ENCODE measurements at regions not wholly inside any gene's neighbourhood (a gene's known extent, or its start where the extent isn't known, plus 50 kb on each side); places are given as distances from the start of the nearest gene placed in this dataset.
"Not testable (repeated sequence)": the region's sequence is repeated elsewhere in the genome, so short reads cannot be mapped to it uniquely, and the experiment has no call there.

DNA sequence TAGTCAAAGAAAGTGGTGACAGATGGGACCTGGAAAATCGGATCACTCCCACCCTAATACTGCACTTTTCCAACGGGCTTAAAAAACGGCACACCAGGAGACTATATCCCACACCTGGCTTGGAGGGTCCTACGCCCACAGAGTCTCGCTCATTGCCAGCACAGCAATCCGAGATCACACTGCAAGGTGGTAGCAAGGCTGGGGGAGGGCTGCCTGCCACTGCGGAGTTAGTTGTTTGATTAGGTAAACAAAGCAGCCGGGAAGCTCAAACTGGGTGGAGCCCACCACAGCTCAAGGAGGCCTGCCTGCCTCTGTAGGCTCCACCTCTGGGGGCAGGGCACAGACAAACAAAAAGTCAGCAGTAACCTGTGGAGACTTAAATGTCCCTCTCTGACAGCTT lies 590.0 kb upstream of the ID4 start:
- DNase-seq (ENCODE audit: low read depth in 2 of 2) = not testable (repeated sequence)

DNA sequence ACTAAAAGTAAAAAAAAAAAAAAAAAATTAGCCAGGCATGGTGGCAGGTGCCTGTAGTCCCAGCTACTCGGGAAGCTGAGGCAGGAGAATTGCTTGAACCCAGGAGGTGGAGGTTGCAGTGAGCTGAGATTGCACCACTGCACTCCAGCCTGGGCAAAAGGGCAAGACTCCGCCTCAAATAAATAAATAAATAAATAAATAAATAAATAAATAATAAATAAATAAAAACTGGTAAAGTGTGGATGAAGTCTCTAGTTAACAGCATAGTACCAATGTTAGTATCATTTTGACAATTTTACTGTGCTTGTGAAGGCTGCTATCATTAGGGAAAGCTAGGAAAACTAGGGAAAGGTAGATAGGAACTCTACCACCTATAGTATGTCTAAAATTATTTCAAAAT lies 581.0 kb upstream of the ID4 start:
- DNase-seq (ENCODE audit: low read depth in 2 of 2) = not testable (repeated sequence)

DNA sequence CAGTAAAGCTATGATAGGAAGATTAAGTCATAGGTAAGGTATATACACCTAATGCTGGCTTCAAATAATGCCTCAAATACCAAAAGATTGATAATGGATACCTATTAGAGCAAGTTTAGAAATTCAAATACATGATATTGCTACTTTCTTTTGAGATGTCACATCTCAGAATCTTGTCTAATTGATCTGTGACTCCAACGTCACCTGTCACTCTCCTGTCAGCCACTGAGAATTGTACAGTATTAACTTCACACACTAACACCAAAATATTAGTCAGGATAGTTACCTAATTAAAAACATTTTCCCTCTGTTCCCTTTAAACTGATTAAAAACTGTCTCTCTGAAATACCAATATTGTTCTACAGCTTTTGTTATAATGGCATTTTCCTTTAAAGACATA lies 575.5 kb upstream of the ID4 start:
- DNase-seq (ENCODE audit: low read depth in 2 of 2) = no peak

DNA sequence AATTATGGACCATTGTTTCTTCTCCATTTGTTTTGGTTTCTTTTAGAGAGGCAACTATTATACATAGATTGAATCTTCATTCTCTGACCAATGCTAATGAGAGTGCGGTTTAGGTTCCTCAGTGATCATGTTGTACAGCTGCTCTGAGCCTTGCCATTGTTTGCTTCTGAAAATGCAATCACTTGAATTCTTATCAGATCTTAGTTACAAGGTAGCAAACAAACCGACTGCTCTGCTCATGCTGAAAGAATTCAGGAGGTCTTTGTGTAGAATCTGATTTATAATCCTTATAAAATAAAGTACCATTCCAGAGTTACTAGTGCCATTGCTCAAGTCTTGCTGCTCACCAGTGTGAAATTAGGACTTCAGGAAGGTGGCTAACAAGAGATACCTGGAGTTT lies 569.1 kb upstream of the ID4 start:
- no peak for DNase-seq (ENCODE audit: low read depth in 2 of 2)

DNA sequence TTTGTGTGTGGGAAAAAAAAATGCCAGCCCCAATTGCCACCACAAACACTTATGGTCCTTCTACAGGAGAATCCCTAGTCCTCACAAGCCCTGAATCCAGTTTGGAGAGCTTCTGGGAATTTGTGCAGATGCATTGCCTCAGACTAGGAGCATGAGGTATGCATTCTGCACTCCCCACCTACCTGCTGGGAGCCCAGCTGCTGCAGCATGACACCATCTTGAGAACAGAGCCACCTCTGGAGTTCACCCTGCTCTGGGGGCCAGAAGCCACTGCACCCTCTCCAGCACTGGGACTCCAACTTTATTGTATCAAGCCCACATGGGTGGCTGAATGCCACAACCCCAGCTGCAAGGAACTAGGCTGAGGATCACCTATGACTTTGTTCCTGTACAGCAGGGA lies 568.5 kb upstream of the ID4 start:
- no peak for DNase-seq (ENCODE audit: low read depth in 2 of 2)

DNA sequence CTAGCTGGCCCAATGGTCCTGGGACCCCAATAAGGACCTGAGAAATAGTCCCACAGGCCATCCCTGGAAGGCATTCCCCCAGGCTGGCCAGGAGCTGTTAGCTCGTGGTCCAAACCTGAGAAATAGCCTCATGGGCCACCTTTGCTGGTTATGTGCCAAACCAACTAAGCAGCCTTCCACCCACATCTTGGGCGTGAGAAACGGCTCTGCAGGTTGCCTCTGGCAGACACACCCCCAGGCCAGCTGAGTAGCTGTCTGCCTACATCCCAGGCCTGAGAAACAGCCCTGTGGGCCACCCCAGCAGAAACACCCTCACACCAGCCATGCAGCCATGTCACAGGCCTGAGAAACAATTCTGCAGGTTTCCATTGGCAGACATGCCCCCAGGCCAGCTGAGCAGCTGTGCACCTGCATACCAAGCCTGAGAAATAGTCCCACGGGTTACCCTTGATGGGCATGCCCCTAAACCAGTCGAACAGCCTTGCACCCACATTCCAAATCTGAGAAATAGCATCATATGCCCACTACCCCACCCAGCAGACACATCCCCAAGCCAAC lies 567.8 kb upstream of the ID4 start:
- DNase-seq (ENCODE audit: low read depth in 2 of 2) = no peak

DNA sequence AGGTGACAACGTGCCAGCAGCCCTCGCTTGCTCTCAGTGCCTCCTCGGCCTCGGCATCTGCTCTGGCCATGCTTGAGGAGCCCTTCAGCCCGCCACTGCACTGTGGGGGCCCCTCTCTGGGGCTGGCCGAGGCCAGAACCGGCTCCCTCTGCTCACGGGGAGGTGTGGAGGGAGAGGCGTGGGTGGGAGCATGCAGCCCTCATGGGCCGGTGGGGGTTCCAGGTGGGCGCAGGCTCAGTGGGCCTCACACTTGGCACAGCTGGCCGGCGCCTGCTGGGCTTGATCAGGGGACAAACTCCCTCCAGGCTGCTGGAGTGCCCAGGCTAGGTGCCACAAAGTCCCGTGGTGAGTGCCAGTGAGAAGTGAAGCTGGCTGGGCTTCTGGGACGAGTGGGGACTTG lies 566.6 kb upstream of the ID4 start:
- no peak for DNase-seq (ENCODE audit: low read depth in 2 of 2)

DNA sequence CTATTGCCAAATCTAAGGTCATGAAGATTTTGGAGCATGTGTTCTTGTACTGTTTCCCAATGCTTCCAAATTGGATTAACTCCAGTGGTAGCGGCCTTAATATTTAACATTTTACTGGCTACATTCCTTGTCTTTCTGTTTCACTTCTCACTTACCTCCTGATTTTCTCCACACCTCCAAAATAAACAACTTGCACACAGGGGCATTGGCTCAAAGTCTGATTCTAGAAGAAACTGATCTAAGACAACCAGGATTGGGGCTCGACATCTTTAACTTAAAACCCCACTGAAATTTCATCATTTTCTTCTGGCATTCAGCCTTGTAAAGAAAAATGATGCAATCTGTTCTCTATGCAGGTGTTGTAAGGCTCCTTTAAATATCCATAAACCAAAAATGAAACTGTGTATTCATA lies 557.9 kb upstream of the ID4 start:
- DNase-seq (ENCODE audit: low read depth in 2 of 2) = no peak

DNA sequence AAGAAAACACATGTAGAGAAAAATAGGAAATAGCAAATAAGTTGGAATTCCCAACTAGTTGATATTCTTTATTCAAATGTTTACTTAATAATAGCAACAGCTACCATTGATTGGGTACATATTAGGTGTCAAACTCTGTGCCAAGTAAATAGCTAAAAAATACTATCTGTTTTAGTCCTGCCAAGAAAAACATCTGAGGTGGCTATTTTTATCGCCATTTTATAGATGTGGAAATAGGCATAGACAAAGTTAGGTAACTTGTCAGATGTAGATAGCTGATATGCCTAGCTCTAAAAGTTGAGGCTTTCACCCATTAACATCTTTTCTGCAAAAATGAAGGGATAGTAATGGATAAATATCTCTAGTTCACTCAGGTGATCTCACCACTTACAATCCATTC lies 549.2 kb upstream of the ID4 start:
- no peak for DNase-seq (ENCODE audit: low read depth in 2 of 2)

DNA sequence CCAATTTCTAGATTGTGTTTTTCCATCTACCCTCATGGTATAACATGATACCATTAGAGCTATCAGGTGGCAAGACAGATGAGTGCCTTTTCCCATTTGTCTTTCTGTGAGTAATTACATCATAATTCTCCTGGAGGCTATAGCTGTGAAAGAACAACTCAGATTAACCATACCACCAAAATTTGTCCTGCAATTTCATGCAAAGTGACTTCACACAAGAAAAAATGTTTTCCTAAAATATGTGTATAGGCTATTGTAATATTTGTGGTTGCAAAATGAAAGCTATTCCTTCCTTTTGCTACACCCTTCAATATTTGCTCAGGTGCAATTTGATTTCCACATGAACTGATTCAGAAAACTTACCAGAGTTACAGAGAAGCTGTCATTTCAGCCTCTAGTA lies 547.7 kb upstream of the ID4 start:
- DNase-seq (ENCODE audit: low read depth in 2 of 2) = no peak

DNA sequence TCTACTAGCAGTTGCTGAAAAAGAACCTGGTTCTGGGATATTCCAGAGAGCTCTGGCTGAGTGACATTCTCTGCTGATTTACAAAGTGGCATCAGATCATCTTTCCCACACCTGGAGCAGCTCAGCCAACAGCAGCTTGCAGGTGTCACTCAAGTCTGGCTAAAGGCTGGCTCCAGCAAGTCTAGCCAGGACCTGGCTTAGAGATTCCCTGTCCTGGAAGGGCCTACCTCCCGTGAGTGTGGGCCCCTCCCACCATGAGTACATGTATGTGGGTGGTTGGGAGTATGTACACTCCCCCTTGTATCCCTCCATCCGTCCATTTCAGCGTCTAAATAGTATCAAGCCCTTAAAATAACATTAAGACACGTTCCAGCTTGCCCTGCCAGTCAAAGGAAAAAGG lies 539.3 kb upstream of the ID4 start:
- no peak for DNase-seq (ENCODE audit: low read depth in 2 of 2)

DNA sequence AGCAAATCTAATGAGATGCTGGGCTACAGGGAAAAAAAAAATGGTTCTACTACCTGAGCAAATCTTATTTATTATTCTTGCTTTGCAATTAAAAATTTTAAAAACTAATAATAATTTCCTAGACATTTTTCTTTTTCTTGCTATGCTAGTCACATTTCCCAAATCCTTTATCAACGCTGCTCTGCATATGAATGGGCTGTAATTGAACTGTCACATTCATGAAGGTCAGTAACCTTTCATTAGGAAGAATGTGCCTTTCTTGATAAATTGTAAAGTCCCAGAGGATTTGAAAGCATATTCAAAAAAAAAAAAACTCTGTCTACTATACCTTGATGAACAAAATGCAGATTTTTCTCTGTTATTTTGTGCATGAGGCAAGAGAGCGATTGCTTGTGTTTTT lies 538.7 kb upstream of the ID4 start:
- no peak for DNase-seq (ENCODE audit: low read depth in 2 of 2)

DNA sequence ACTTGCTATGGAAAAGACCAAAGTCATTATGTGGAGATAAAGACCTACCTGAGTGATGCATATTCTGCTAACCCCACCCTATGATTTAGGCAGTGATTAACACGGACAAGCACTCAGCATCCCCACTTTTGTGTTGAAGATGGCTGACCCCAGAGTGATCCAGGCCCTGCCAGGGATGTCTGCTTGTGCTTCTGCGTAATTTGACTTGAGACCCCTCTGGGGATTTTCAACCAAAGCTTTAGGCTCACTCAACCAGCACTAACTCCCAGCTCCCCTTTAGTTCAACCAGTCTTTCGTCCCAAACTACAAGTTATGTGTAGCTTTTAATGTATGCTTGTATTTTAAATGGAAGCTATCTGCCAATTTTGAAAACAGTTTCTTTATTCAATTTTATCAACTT lies 538.0 kb upstream of the ID4 start:
- no peak for DNase-seq (ENCODE audit: low read depth in 2 of 2)

DNA sequence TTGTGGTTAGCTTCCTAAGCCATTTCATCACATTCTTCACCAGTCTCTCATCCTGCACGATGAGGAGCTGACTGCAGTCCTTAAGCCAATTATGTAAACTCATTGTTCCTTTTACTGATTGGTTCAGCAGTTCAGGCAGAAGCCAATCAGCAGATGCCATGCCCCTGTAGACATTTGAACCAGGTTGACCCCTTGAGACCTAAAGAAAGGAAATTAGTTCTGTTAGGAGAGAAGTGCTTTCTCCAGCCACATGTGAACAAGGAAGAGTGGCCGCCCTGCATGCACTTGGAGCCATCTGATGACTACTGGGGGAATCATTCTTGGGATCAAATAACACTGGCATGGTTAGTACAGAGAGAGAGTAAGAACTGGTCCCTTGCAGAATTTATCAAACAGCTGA lies 535.2 kb upstream of the ID4 start:
- DNase-seq (ENCODE audit: low read depth in 2 of 2) = no peak

DNA sequence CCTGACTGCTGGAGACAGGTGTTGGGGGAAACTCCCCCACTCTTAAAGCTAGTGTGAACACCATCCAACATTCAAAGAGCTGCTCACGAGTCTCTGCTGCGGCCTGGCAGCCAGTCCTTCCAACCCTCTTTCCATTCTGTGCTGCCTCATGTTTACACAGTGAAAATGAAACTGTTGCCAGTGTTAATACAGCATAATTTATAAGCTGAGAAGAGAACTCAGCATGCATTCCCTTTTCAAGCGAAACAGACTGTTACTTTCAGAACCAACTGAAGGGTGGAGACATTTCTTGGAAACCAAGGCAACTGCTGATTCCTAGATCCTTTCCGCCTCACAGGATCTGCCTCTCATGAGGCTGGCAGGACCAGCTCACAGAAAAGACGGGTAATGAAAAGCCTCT lies 533.8 kb upstream of the ID4 start:
- no peak for DNase-seq (ENCODE audit: low read depth in 2 of 2)

DNA sequence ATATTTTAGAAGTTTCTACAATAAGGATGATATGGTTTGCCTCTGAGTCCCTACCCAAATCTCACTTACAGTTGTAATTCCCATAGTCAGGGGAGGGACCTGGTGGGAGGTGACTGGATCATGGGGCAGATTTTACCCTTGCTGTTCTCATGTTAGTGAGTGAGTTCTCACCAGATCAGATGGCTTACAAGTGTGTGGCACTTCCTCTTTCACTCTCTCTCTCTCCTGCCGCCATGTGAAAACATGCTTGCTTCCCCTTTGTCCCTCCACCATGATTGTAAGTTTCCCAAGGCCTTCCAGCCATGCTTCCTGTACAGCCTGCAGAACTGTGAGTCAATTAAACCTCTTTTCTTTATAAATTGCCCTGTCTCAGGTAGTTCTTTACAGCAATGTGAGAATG lies 527.5 kb upstream of the ID4 start:
- no peak for DNase-seq (ENCODE audit: low read depth in 2 of 2)

DNA sequence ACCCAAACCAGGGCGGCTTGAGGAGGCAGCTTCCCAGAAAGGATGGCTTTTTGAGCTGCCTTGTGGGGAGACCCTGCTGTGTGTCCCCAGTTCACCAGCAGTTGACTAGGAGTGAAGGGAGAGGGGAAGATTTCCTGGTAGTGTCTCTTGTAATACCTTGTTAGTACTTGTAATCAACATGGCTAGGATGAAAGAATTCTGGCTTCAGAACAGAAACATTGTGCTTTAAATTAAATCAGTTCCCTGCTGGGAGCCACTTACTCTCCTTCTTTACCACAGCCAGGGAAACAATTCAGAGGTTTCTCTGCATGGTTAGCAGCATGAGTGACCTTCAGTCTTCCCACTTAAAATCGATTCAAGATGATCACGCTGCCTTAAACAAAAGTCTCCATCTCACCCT lies 525.4 kb upstream of the ID4 start:
- no peak for DNase-seq (ENCODE audit: low read depth in 2 of 2)

DNA sequence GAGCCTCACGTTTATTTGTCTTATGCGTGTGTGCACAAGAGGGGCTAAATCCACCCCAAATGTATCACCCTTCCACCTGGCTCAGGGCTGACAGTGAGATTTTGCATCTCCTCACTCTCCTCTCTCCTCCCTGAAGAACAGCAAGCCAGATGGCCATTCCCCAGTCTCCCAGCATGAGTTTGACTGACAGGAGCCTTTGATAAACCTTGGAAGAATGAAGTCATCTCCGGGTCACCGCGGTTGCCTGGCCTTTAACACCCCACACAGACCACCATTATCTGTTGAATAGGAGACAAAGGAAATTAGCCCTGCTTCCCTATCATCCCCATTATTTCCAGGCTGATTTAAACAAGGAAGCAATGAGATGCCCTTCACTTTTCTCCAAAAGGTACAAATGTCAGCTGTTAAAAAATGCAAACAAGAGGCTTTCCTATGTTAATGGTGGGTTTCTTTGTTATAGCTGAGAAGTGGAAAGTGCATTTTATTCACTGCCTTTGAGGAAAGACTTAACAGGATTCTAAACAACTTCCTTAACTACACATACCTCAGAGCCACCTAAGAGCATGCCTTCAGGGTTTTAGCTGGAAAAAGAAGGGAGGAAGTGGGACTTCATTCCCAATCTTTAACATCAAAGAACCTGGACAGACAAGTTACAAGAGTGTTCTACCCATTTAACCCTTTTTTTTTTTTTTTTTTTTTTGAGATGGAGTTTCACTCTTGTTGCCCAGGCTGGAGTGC lies 524.8 kb upstream of the ID4 start:
- DNase-seq (ENCODE audit: low read depth in 2 of 2) = no peak

DNA sequence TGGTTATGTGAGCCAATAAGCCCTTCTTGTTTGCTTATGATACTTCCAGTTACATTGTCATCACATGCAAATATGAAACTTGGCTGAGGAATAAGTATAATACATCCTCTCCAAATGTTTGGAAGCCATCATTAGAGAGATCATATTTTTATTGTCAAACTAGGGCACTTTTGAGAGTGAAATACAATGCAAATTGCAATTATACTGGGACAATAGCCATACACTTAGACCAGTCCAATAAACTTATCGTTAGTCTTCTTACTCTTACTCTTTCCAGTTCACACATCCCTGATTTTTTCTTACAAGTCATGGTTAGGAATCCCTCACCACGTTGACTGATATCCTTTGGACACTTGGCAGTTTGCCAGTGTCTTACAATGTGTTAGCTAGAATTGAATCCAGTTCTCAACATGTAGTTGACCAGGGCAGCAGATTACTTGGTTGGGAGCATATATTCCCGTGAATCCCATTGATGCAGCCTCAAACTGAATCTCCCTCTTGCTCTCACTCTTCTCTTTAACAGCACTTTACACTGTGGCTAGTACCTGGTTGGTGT lies 519.7 kb upstream of the ID4 start:
- no peak for DNase-seq (ENCODE audit: low read depth in 2 of 2)

DNA sequence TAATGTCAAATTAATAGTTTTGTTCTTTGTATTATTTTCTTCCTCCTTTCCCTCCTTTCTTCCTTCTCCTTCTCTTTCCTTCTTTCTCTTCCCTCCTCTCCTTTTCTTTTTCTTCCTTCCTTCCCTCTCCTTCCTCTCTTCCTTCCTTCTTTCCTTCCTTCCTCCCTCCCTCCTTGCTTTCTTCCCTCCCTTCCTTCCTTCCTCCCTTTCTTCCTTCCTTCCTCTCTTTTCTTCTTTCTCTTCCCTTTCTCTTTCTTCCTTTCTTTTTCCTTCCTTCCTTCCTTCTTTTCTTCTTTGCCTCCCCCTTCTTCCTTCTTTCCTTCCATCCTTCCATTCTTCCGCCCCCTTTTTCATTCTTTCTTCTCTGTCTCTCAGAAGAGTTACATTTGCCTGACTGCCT lies 518.2 kb upstream of the ID4 start:
- DNase-seq (ENCODE audit: low read depth in 2 of 2) = no peak

DNA sequence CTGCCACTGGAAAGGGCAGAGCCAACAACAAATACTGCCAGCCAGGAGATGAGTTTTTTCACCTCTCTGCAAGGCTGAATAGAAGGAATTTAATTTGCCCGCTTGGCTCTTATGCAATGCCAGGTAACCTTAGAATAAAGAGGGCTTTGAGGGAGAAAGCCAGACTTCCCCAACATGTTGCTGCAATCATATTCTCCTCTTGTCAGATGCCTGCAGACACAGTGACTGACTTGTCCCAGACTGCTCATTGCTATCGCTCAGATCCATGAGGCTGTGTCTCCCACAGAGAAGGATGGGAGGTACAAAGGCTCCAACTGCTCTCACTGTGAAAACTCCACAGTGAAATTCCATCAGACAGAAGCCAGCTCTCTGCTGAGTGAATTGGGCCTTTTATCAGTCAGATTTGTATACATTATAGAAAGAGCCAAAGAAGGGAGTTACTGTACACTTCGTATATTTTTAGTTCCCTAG lies 517.0 kb upstream of the ID4 start:
- no peak for DNase-seq (ENCODE audit: low read depth in 2 of 2)

DNA sequence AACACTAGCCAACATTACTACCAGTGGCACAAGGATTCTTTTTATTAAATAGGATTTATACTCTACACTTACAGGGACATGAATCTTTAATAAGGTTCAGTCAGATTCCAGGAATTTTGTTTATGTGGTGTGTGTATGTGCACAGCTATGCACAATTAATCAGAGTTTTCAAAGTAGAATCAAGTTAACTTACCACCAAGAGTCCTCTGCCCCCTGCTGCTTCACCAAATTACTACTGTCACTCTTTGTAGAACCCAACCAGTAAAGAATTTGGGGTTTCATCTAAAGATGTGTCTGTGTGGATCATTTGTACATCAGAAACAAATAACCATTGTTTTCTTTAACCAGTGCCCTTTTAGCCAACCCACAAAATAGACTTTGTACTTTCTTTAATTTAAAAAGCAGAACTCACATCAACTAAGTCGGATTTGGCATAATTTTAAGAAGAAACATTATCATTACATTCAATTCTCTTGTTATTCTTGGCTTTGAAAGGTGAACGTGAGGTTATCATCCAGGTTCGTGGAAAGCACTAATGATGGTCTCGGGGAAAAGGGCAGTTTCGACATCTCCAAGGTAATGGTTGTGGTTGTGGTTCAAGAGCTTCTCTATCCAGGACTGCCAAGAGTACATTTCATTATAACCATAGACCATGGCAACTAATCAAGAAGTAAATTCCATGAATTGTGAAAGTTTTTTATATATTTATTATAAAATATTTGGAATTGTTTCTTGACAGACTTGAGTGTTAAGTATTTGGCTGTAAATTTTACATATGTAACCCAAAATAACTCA lies 514.3 kb upstream of the ID4 start:
- DNase-seq (ENCODE audit: low read depth in 2 of 2) = no peak

DNA sequence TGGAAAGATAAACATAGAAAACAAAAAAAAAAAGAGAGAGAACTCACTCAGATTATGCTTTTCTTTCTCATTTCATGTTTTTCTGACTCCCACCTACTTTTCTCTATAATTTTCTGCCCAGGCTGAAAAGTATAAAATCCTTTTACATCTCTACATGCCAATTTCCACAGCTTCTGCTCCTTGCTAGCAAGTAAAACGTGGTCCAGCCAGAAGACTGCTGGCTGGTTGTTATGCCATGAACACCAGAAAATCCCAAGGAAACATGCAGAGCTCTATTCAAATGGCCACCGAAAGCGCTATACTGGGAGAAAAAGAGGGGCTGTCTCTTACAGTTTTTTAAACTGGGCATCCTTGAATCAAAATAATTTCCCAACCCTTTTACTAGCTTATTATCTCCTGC lies 512.8 kb upstream of the ID4 start:
- DNase-seq (ENCODE audit: low read depth in 2 of 2) = no peak

All from stimulated activated CD8-positive, alpha-beta memory T cell treated with anti-CD3 and anti-CD28 coated beads, Interleukin-2, amount 100 ng/mL, for 48 hours (primary cell).